ENCODE measurements at regions not wholly inside any gene's neighbourhood (a gene's known extent, or its start where the extent isn't known, plus 50 kb on each side); places are given as distances from the start of the nearest gene placed in this dataset.
A peak's percentile ranks its signal among the peaks of the same experiment; 100 is the strongest.

DNA sequence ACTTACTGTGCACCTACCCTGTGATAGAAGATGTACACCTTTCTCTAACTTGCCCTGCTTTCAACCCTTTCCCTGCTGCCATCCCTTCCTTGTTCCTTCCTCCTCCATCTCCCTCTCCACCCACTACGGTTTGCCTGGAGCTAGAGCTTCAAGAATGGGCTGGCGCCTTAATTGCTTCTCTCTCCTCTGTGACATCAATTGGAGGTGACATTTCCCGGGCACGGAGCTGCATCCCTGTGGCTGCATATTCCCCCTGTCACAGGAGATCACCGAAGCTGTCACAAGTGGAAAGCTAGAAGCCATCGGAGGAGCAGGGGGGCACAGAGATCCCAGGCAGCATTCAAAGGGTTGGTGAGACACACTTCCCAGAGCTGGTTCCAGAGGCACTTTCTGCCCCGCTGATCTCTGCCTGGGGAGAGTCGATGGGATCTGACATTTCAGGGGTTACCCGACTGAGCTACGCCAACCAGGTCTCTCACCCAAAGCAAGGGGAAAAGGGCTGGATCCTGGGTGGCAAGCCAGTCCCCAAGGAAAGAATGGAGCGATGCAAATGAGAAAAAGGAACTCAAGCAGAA lies 604.9 kb downstream of the MED13L start:
- no peak for DNase-seq (ENCODE audit: low read depth)
- H3K4me3 ChIP-seq (ENCODE audit: control insufficient read depth, low read depth, low read length), result no peak overlapping the region
- TF ChIP-seq, protein P1, sequence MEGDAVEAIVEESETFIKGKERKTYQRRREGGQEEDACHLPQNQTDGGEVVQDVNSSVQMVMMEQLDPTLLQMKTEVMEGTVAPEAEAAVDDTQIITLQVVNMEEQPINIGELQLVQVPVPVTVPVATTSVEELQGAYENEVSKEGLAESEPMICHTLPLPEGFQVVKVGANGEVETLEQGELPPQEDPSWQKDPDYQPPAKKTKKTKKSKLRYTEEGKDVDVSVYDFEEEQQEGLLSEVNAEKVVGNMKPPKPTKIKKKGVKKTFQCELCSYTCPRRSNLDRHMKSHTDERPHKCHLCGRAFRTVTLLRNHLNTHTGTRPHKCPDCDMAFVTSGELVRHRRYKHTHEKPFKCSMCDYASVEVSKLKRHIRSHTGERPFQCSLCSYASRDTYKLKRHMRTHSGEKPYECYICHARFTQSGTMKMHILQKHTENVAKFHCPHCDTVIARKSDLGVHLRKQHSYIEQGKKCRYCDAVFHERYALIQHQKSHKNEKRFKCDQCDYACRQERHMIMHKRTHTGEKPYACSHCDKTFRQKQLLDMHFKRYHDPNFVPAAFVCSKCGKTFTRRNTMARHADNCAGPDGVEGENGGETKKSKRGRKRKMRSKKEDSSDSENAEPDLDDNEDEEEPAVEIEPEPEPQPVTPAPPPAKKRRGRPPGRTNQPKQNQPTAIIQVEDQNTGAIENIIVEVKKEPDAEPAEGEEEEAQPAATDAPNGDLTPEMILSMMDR (IDR thresholded peaks at IDR 0.05; ENCODE audit: control insufficient read depth, insufficient read depth, low read depth, low read length, missing control alignments), result no peak

DNA sequence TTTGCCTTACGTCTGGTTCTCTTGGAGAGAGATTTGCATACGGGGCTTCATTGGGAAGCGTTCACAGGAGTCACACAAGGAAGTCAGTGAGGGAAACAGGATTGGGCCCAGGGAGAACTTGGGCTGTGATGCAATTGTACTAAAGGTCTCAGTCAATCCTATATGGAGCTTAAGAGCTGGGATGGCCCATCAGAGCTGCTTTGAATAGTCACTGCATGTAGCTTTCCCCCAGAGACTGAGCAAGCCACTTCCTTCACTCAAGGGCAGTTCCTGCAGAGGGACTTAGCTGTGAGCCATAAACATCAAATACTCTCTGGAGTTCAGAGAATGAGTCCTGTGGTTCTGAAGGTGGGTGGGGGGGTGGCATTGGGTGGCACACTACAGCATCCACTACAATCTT lies 605.4 kb downstream of the MED13L start:
- TF ChIP-seq, protein P1 (IDR thresholded peaks at IDR 0.05; ENCODE audit: control insufficient read depth, insufficient read depth, low read depth, low read length, missing control alignments), result no peak
- H3K4me3 ChIP-seq (ENCODE audit: control insufficient read depth, low read depth, low read length), result no peak overlapping the region
- no peak for DNase-seq (ENCODE audit: low read depth)

DNA sequence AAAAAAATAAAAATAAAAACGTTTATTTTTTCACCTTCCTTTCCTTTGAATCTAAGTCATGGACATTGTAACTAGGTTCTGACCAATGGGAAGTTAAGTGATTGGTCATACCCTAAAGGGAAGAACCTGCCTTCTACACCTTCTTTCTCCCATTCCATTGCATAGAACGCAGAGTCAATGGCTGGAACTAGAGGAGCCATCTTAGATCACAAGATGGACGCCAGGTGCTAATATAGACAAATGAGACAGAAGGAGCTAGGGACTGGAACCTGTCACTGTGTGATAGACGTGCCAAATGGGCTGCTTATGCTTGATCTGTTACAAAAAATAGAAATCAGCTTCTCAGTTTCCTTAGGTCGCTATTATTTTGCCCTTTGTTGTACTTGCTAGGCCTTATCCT lies 606.6 kb downstream of the MED13L start:
- no peak for DNase-seq (ENCODE audit: low read depth)
- no peak overlapping the region for H3K4me3 ChIP-seq (ENCODE audit: control insufficient read depth, low read depth, low read length)
- TF ChIP-seq, protein P1 (IDR thresholded peaks at IDR 0.05; ENCODE audit: control insufficient read depth, insufficient read depth, low read depth, low read length, missing control alignments), result no peak

DNA sequence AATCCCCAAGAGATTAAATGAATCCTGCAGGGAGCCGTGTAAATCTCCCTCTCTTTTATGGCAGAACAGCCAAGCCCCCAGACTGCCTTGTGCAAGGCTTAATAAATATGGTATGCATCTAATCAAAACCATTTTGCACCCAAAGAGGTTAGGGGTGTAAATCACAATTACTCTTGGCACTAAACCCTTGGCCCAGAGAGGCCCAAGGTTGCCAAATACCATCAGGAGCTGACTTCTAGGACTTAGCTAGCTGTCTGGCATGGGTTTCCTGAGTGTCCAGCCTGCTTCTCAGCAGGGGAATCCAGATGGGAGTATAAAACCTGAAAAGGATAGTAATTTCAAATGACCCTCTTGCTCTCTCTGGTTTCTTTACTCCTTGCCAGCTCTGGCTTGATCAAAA lies 610.4 kb downstream of the MED13L start:
- TF ChIP-seq, protein P1 (IDR thresholded peaks at IDR 0.05; ENCODE audit: control insufficient read depth, insufficient read depth, low read depth, low read length, missing control alignments), result no peak
- DNase-seq (ENCODE audit: low read depth), result no peak
- H3K4me3 ChIP-seq (ENCODE audit: control insufficient read depth, low read depth, low read length), result no peak overlapping the region

DNA sequence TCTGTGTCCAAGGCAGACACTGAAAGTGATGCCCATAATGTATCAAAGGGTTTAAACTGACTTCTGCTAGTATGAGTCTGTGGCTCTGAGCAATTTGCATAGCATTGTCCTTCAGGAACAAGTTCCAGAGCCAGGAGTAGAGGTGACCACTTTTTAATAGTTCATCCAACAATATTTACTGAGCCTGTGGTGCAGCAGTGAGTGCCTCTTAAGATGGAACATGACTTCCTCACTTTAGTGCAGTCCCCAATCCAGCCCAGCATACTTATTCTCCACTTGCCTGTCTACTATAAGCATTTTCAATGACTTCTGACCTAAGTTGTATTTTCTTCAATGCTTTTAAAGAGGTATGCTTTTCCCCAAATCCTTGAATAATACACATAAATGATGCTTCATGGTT lies 611.3 kb downstream of the MED13L start:
- H3K4me3 ChIP-seq (ENCODE audit: control insufficient read depth, low read depth, low read length), result no peak overlapping the region
- no peak for DNase-seq (ENCODE audit: low read depth)
- TF ChIP-seq, protein P1 (IDR thresholded peaks at IDR 0.05; ENCODE audit: control insufficient read depth, insufficient read depth, low read depth, low read length, missing control alignments), result no peak

GRCh38 chr12:115661112-115661511 lies 616.4 kb downstream of the MED13L start:
- DNase-seq (ENCODE audit: low read depth), result peak; percentile 25
- TF ChIP-seq, protein P1 (IDR thresholded peaks at IDR 0.05; ENCODE audit: control insufficient read depth, insufficient read depth, low read depth, low read length, missing control alignments), result no peak
- H3K4me3 ChIP-seq (ENCODE audit: control insufficient read depth, low read depth, low read length), result no peak overlapping the region
